MM.1S (cell line): ENCODE measurements at regions not wholly inside any gene's neighbourhood (a gene's known extent, or its start where the extent isn't known, plus 50 kb on each side); places are given as distances from the start of the nearest gene placed in this dataset.

Experiments used
- DNase-seq: peaks from one replicate; pipeline ENCODE4 v3.0.0-alpha.2; 2015
- H2AFZ ChIP-seq: fragments of 300-600 bp; sonication (generic); 2 replicates; pipeline ENCODE4 v1.6.0; 2016; ENCODE audit warnings: antibody characterized with exemption, low read length
- H3F3A ChIP-seq: fragments of 300-600 bp; sonication (generic); 2 replicates; pipeline ENCODE4 v1.6.1; 2016; ENCODE audit warnings: mild to moderate bottlenecking, antibody characterized with exemption, low read length, moderate library complexity, mixed read lengths; ENCODE audit not compliant: insufficient read depth
- H3K27ac ChIP-seq: fragments of 300-600 bp; sonication (generic); 2 replicates; pipeline ENCODE4 v1.5.1; 2016; ENCODE audit warnings: mild to moderate bottlenecking, low read length
- H3K27me3 ChIP-seq: fragments of 300-600 bp; sonication (generic); replicated peaks from 2 replicates; pipeline ENCODE4 v1.6.0; 2016; ENCODE audit warnings: low read length; ENCODE audit not compliant: insufficient read depth
- H3K36me3 ChIP-seq: fragments of 300-600 bp; sonication (generic); replicated peaks from 2 replicates; pipeline ENCODE4 v1.6.1; 2016; ENCODE audit warnings: mild to moderate bottlenecking, low read length, mixed read lengths; ENCODE audit not compliant: insufficient read depth
- H3K4me1 ChIP-seq: fragments of 300-600 bp; sonication (generic); 2 replicates; pipeline ENCODE4 v1.6.1; 2016; ENCODE audit warnings: low read length, mixed read lengths
- H3K4me2 ChIP-seq: fragments of 300-600 bp; sonication (generic); 2 replicates; pipeline ENCODE4 v1.6.0; 2016; ENCODE audit warnings: low read depth, low read length
- H3K4me3 ChIP-seq: fragments of 300-600 bp; sonication (generic); 2 replicates; pipeline ENCODE4 v1.5.1; 2016; ENCODE audit warnings: low read length, mixed read lengths
- H3K79me2 ChIP-seq: fragments of 300-600 bp; sonication (generic); 2 replicates; pipeline ENCODE4 v1.6.1; 2016; ENCODE audit warnings: mixed run types, low read length, mixed read lengths
- H3K9ac ChIP-seq: fragments of 300-600 bp; sonication (generic); 2 replicates; pipeline ENCODE4 v1.6.1; 2016; ENCODE audit warnings: low read length, mixed read lengths
- H3K9me2 ChIP-seq: fragments of 300-600 bp; sonication (generic); replicated peaks from 2 replicates; pipeline ENCODE4 v1.6.1; 2016; ENCODE audit warnings: mild to moderate bottlenecking, low read length, mixed read lengths; ENCODE audit not compliant: insufficient read depth
- H3K9me3 ChIP-seq: fragments of 300-600 bp; sonication (generic); replicated peaks from 2 replicates; pipeline ENCODE4 v1.6.1; 2016; ENCODE audit warnings: mild to moderate bottlenecking, low read length, mixed read lengths; ENCODE audit not compliant: insufficient read depth
- H4K20me1 ChIP-seq: fragments of 300-600 bp; sonication (generic); 2 replicates; pipeline ENCODE4 v1.6.1; 2016; ENCODE audit warnings: mild to moderate bottlenecking, low read length, moderate library complexity, mixed read lengths; ENCODE audit not compliant: insufficient read depth
- CTCF ChIP-seq: fragments of 300-600 bp; sonication (generic); IDR thresholded peaks from 2 replicates; pipeline ENCODE4 v1.5.1; 2016; ENCODE audit warnings: antibody characterized with exemption, low read length, mixed read lengths
- EZH2 ChIP-seq: fragments of 300-600 bp; sonication (generic); optimal IDR thresholded peaks from 2 replicates; pipeline ENCODE3; 2017; ENCODE audit warnings: low read depth, mild to moderate bottlenecking, antibody characterized with exemption, low read length, mixed read lengths
- EZH2phosphoT487 ChIP-seq: fragments of 300-600 bp; sonication (generic); IDR thresholded peaks from 2 replicates; pipeline ENCODE4 v1.6.1; 2018; ENCODE audit warnings: antibody characterized with exemption, low read length

DNA sequence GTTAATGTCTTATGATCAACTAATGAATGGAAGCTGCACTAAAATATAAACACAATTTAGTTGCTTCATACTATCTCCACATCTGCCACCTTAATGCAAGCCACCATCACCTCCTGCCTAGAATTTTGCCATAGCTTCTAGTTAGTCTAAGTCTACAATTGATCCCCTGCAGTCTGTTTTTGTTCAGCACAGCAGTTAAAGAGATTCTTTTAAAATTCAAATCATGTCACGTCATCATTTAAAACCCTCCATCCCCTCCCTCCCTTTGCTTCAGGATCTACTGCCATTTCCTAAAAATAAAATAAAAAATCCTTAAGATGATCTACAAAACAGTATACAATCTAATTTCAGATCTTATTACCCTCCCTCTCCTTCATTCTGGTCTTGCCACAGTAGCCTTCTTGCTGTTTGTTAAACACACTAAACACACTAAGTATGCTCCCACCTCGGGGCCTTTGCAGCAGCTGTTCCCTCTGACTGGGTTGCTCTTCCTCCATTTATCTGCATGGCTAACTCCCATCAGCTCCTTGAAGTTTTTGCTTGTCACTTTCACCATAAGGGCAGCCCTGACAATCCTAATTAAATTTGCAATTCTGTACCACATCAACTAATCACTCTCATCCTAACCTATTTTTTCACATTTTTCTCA, 97.0 kb upstream of the FOXP2 start:
- no peaks in the 10 kb centered on the region for H3K36me3 ChIP-seq
- H3K27ac ChIP-seq = no peak overlapping the region
- TF ChIP-seq EZH2phosphoT487 (no peak), CTCF (no peak)
- H3K9me3 ChIP-seq = no peaks in the 10 kb centered on the region
- no peak overlapping the region for H3K9ac ChIP-seq
- H3K79me2 ChIP-seq = no peaks in the 10 kb centered on the region
- H4K20me1 ChIP-seq = no peaks in the 10 kb centered on the region
- no peaks in the 10 kb centered on the region for H3K27me3 ChIP-seq
- no peak overlapping the region for H2AFZ ChIP-seq
- H3F3A ChIP-seq = 0 out of 2 replicates have a peak, but pooled peaks cover 3% of the 10 kb centered on the region
- H3K4me1 ChIP-seq = peaks cover 15% of the 10 kb centered on the region
- no peak overlapping the region for H3K4me3 ChIP-seq
- H3K9me2 ChIP-seq = no peaks in the 10 kb centered on the region
- no peak overlapping the region for H3K4me2 ChIP-seq
- no peak for DNase-seq

- Histone ChIP-seq H3K4me3 (no peak overlapping the region), H3K27me3 (no peaks in the 10 kb centered on the region), H3K4me2 (no peak overlapping the region), H4K20me1 (no peaks in the 10 kb centered on the region), H3F3A (0 out of 2 replicates have a peak, but pooled peaks cover 3% of the 10 kb centered on the region), H3K79me2 (no peaks in the 10 kb centered on the region), H3K9me2 (no peaks in the 10 kb centered on the region), H3K4me1 (peaks cover 15% of the 10 kb centered on the region), H3K9ac (no peak overlapping the region), H3K9me3 (no peaks in the 10 kb centered on the region), H3K36me3 (no peaks in the 10 kb centered on the region), H2AFZ (no peak overlapping the region), H3K27ac (no peak overlapping the region)
- TF ChIP-seq EZH2 (no peak), CTCF (no peak), EZH2phosphoT487 (no peak)
- DNase-seq = no peak
Measured at GRCh38 chr7:114312649-114313048, 102.0 kb upstream of the FOXP2 start.

- no peaks in the 10 kb centered on the region for H3K36me3 ChIP-seq
- no peak overlapping the region for H3K4me2 ChIP-seq
- no peak overlapping the region for H3K9ac ChIP-seq
- no peaks in the 10 kb centered on the region for H3K27me3 ChIP-seq
- H3F3A ChIP-seq = no peaks in the 10 kb centered on the region
- no peaks in the 10 kb centered on the region for H3K9me2 ChIP-seq
- H3K4me3 ChIP-seq = no peak overlapping the region
- H2AFZ ChIP-seq = no peak overlapping the region
- peak; percentile 47 for TF ChIP-seq CTCF
- TF ChIP-seq EZH2phosphoT487 = no peak
- H3K27ac ChIP-seq = no peak overlapping the region
- H3K9me3 ChIP-seq = no peaks in the 10 kb centered on the region
- H4K20me1 ChIP-seq = no peaks in the 10 kb centered on the region
- H3K4me1 ChIP-seq = no peaks in the 10 kb centered on the region
- H3K79me2 ChIP-seq = no peaks in the 10 kb centered on the region
- DNase-seq = peak; percentile 43
Measured at GRCh38 chr7:114310345-114311110, 104.1 kb upstream of the FOXP2 start.
